IPS-NIHi11 (cell line): ENCODE measurements at regions not wholly inside any gene's neighbourhood (a gene's known extent, or its start where the extent isn't known, plus 50 kb on each side); places are given as distances from the start of the nearest gene placed in this dataset.
"Not testable (repeated sequence)": the region's sequence is repeated elsewhere in the genome, so short reads cannot be mapped to it uniquely, and the experiment has no call there.

Source experiments
- DNase-seq: peaks from one replicate; pipeline ENCODE4 v3.0.0; 2012; ENCODE audit warnings: mixed read lengths, low spot score

DNA sequence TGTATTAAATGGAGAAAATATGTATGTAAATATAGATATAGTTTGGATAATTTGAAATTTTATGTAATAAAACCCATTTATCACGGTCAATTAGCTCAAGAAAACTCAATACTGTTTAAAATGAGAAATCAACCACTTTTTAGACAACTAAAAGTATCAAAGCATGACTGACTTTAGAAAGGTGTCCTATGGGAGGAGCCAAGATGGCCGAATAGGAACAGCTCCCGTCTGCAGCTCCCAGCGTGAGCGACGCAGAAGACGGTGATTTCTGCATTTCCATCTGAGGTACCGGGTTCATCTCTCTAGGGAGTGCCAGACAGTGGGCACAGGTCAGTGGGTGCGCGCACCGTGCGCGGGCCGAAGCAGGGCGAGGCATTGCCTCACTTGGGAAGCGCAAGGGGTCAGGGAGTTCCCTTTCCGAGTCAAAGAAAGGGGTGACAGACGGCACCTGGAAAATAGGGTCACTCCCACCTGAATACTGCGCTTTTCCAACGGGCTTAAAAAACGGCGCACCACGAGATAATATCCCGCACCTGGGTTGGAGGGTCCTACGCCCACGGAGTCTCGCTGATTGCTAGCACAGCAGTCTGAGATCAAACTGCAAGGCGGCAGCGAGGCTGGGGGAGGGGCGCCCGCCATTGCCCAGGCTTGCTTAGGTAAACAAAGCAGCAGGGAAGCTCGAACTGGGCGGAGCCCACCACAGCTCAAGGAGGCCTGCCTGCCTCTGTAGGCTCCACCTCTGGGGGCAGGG is 182.8 kb upstream of the NECTIN3 start:
- not testable (repeated sequence) for DNase-seq

DNA sequence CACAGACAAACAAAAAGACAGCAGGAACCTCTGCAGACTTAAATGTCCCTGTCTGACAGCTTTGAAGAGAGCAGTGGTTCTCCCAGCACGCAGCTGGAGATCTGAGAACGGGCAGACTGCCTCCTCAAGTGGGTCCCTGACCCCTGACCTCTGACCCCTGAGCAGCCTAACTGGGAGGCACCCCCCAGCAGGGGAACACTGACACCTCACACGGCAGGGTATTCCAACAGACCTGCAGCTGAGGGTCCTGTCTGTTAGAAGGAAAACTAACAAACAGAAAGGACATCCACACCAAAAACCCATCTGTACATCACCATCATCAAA is 182.3 kb upstream of the NECTIN3 start:
- DNase-seq = not testable (repeated sequence)

DNA sequence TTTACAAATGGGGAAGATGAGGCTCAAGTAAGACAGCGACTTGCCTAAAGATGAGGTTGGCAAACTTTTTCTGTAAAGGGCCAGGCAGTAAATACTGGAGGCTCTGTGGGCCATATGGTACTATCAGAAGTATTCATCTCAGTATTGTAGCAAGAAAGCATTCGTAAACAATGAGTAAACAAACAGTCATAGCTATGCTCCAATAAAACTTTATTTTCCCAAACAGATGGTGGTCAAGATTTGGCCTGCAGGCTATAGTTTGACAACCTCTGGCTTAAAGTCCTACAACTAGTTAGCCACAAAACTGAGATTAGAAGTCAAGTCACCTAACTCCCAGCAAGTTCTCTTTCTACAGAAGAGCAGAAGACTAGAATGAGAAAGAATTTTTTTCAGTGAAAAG is 177.0 kb upstream of the NECTIN3 start:
- no peak for DNase-seq

DNA sequence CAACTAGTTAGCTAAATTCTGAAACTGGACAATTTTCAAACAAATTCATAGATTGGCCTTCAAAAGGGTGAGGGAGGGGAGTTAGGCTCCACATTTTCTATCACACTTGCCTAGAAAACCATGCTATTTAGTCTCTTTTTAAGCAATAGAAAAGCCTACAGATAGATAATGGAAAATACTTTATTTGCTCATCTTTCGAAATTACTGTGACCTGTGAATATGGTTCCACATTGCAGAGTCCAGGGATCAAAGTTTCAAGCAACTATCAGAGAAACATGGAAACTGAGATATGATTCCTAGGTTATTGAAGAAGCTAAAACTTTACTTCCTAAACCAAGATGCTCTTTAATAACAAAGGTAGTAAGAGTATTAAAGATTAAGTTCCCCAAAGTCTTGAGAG is 176.6 kb upstream of the NECTIN3 start:
- no peak for DNase-seq

DNA sequence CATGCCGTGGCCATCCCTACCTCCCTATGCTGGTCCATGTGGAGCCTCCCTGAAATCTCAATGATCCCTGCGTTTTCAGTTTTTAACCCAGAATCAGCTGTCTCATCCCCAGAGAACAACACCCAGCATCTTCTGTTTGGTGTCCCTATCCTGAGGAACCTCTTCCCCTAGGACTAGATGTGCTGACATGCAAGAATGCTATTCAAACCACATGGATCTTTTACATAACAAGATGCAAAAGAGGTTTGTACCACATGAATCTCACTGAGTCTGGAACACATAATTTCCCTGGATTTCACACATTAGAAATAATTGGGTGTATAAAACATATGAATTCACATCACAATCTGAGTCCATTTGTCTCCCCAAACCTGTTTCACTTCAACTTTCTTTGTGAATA is 174.6 kb upstream of the NECTIN3 start:
- DNase-seq = no peak

GRCh38 chr3:110900576-110900975 is 171.0 kb upstream of the NECTIN3 start:
- DNase-seq = no peak

- no peak for DNase-seq
Observed at GRCh38 chr3:110901536-110901935, 170.1 kb upstream of the NECTIN3 start.

- DNase-seq = no peak
Observed at GRCh38 chr3:110902453-110903085, 169.0 kb upstream of the NECTIN3 start.

- no peak for DNase-seq
Observed at GRCh38 chr3:110903771-110904519, 167.7 kb upstream of the NECTIN3 start.

GRCh38 chr3:110904520-110904890 is 167.1 kb upstream of the NECTIN3 start:
- no peak for DNase-seq

- DNase-seq = no peak
Observed at GRCh38 chr3:110905121-110905520, 166.5 kb upstream of the NECTIN3 start.

DNA sequence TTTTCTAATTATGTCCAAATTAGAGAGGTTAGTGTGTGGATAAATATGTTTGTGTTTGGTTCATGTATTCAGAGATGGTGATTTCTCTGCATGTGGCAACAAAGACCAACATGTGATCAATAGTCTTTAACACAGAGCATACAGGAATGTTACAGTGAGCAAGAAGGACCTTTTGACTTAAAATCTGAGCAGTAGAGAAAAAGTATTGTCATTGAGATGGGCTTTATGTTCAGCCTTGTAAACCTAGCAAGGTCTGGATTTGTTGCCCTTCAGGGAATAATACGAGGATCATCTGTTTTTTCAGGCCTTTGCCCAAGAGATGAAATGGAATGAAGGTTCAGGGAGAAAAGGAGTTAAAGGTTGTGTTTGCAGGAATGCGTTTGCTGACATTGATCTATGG is 161.8 kb upstream of the NECTIN3 start:
- DNase-seq = no peak

DNA sequence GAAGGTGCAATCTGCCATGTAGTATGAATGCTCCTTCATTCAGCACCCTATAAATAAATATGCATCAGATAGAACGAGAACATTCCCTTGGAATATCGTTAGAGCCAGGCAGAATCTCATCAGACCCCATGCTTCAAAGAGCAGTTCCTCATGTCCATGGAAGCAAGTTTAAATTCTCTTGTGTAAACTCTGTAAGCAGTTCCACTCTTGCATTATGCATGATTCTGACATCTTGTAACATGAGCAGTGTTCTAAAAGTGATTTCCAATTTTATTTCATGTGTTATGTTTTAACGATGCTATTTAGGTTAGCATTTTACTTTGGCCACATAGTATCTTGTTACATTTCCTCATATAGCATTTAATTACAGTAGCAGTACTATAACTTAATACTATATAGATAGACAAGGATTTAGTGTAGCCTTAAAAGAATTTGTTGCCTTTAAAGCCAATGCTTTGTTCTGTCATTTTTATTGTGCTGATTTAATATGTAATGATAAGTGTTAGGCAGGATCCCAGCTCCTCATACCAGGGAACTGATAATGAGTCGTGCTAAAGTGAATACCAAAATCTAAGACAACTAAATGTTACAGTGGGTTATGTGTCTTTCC is 161.2 kb upstream of the NECTIN3 start:
- DNase-seq = no peak

DNA sequence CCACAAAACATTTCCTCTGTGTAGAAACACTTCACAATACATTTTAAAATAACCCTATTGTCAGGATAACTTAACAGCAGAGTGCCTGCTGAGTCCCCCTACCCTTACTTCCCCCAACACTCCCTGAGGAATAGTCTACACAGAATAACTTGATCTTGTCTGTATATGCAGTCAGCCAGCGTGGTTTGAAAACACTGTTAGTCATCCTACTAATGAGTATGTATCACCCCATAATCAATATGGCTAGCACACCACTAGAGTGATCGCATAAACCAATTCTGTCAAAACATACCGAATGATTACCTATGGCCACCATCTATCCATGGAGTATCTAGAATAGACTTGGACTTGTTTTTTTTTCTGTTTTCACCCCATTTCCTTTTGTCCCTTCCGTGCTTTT is 152.7 kb upstream of the NECTIN3 start:
- no peak for DNase-seq

DNA sequence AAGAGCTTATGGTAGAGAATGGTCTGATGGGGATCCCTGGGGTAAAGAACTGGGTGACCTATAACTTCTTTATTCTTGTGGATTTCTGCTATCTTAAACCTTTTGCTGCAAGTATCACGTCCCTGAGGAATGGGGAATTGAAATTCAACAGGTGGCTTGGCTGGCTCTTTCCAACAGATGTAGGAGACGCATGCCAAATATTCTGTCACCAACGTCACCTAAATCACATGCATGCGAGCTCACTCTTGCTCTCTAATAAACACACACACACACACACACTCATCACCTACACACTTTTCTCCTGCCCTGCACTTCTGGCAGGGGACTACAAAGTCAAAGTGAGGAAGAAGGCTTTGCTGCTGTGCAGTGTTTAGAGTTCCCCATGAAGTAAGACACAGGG is 145.8 kb upstream of the NECTIN3 start:
- no peak for DNase-seq

DNA sequence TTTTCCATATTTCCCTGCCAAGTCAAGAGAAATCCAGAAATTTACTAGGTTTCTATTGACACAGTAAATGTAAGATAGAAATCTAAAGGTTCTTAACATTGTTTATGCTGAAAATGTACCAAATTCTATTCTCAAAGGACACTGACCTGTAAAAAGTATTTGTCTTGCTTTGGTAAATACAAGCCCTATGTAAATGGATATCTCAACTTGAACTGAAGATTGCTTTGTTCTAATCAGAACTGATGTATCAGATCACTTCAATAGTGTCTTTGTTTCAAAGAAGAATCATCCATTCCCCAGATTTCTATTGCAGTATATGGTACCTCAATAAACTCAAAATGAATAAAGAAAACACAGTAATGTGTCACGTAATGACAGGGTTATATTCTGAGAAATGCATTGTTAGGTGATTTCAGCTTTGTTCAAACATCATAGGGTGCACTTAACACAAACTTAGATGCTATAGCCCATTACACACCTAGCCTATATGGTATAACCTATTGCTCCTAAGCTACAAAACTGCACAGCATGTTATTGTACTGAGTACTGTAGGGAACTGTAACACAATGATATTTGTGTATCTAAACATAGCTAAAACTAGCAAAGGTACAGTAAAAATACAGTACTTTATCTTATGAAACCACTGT is 143.5 kb upstream of the NECTIN3 start:
- DNase-seq = no peak

DNA sequence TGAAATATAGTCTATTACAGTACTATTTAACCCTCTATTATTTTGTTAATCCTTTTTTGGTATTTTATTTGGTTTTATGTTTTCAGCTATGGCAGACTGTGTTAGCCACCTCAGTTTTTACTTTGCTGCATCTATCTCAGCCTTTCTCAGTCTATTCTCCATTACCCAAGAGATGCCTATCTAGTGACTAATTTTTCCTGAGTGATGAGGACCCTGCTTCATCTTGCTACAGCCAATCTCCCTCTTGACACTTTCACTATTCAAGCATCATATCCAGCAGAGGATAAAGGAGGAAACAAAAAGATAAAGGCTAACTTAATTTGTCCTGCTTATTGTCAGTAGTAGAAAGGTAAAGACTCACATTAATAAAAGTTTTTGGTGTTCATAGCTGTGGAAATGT is 141.8 kb upstream of the NECTIN3 start:
- DNase-seq = no peak

DNA sequence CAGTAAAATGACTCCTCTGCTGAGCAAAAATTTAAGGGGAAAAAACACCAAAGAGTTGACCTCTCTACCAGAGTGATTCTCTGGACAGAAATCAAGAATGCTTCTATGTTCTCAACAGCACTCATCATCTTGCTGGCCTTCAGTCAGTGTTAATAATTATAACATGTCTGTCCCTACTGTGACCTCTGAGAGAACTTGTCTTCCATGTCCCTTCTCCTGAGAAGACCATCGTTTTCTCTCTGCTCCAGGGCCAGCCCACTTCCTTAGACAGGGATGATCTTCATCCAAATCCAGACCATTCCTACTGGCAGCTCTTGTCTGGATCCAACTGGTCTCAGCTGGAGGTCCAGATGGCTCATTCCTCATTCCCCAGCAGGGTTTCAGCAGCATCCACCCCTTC is 139.0 kb upstream of the NECTIN3 start:
- no peak for DNase-seq

- DNase-seq = no peak
Observed at GRCh38 chr3:110933821-110934426, 137.7 kb upstream of the NECTIN3 start.

DNA sequence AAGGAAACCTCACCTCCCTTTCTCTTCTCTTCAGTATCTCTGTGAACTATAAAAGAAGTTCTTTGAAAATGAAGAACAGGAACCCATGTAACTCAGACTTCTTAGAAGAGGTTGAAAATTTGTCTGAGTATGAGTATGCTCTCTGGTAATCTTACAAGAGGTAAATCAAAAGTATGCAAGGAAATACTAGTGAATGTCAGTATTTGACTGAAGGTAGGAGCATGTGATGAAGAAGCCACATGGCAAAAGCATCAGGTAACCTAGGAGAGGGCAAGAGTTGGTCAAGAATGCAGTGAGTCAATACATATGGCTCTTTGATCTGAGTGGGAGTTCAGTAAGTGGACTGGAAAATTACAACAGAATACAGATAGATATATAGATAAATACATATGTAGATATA is 133.0 kb upstream of the NECTIN3 start:
- DNase-seq = no peak

- no peak for DNase-seq
Observed at GRCh38 chr3:110940055-110940454, 131.6 kb upstream of the NECTIN3 start.

DNA sequence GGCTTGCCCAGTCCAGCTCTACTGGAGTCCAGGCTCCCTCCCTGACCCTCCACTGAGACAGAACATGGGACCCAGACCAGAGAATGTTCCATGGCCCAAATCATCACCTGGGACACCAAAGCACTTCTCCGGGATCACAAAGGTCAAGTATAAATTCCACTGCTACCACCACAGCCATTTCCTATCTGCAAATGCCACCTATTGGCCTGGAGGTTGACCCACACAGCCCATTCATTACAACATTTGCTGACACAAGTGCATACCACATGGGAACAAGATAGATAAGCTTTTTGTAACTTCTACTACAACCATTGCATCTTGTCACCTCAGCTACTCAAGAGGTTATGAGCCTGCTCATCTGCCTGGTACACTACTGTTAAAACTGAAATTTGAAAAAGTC is 126.8 kb upstream of the NECTIN3 start:
- no peak for DNase-seq
